IMR-90 (cell line): ENCODE measurements at regions not wholly inside any gene's neighbourhood (a gene's known extent, or its start where the extent isn't known, plus 50 kb on each side); places are given as distances from the start of the nearest gene placed in this dataset.
"Not testable (repeated sequence)": the region's sequence is repeated elsewhere in the genome, so short reads cannot be mapped to it uniquely, and the experiment has no call there.

ENCODE experiments used
- ATAC-seq: fragments of 200-7000 bp; cut with Tn5 transposase; 2 replicates; pipeline ENCODE4 v1.9.1; 2020; ENCODE audit warnings: low read depth, mild to moderate bottlenecking, moderate library complexity
- BruUV-seq: library from RNA; stranded (reverse); fragments of 400-500 nt; replicated peaks from 2 replicates; lab custom pipeline; 2021; lab: Mats Ljungman, UMichigan
- CTCF ChIA-PET: fragments of 300-600 bp; formaldehyde crosslinking; extraction: SDS; loops from one replicate; lab custom pipeline; 2021; ENCODE audit warnings: antibody characterized with exemption; lab: Yijun Ruan, JAX
- POLR2A ChIA-PET: fragments of 300-600 bp; sonication (Branson Sonifier 250); formaldehyde crosslinking; loops from one replicate; lab custom pipeline; 2022; ENCODE audit warnings: antibody characterized with exemption; ENCODE audit not compliant: unreplicated experiment; lab: Charles Lee
- DNase-seq: peaks from one replicate; pipeline ENCODE4 v3.0.0; 2013
- H2AFZ ChIP-seq: replicated peaks from 2 replicates; pipeline ENCODE3; 2013; ENCODE audit warnings: low read length, mild to moderate bottlenecking; ENCODE audit not compliant: poor library complexity
- H2AK5ac ChIP-seq: 2 replicates; pipeline ENCODE4 v1.6.1; 2013; ENCODE audit warnings: low read depth, low read length, inconsistent platforms
- H2AK9ac ChIP-seq: replicated peaks from 2 replicates; pipeline ENCODE3; 2013; ENCODE audit warnings: mild to moderate bottlenecking, low read depth, low read length, moderate library complexity; ENCODE audit not compliant: poor library complexity
- H2BK120ac ChIP-seq: 2 replicates; pipeline ENCODE4 v1.6.1; 2013; ENCODE audit warnings: low read depth, low read length, inconsistent platforms
- H2BK15ac ChIP-seq: 3 replicates; pipeline ENCODE4 v1.6.1; 2013; ENCODE audit warnings: low read depth, low read length, inconsistent platforms
- H2BK20ac ChIP-seq: 2 replicates; pipeline ENCODE4 v1.6.1; 2013; ENCODE audit warnings: low read depth, mild to moderate bottlenecking, inconsistent platforms, low read length, moderate library complexity
- H2BK5ac ChIP-seq: 2 replicates; pipeline ENCODE4 v1.6.1; 2013; ENCODE audit warnings: mild to moderate bottlenecking, low read depth, low read length, inconsistent platforms; ENCODE audit not compliant: poor library complexity, severe bottlenecking
- H3K14ac ChIP-seq: replicated peaks from 2 replicates; pipeline ENCODE4 v1.6.1; 2013; ENCODE audit warnings: low read depth, low read length, inconsistent platforms
- H3K18ac ChIP-seq: 2 replicates; pipeline ENCODE4 v1.6.1; 2013; ENCODE audit warnings: low read depth, low read length, control low read depth
- H3K23ac ChIP-seq: 2 replicates; pipeline ENCODE4 v1.6.1; 2013; ENCODE audit warnings: low read depth, low read length, inconsistent platforms
- H3K27ac ChIP-seq: 2 replicates; pipeline ENCODE4 v1.5.1; 2013; ENCODE audit warnings: mild to moderate bottlenecking, control low read depth, low read length; ENCODE audit not compliant: insufficient read depth
- H3K27me3 ChIP-seq: 2 replicates; pipeline ENCODE4 v1.6.1; 2013; ENCODE audit warnings: low read length; ENCODE audit not compliant: control insufficient read depth, insufficient read depth
- H3K36me3 ChIP-seq: 2 replicates; pipeline ENCODE4 v1.6.1; 2013; ENCODE audit warnings: low read length, mixed read lengths; ENCODE audit not compliant: control insufficient read depth, insufficient read depth
- H3K4ac ChIP-seq: 2 replicates; pipeline ENCODE4 v1.6.1; 2013; ENCODE audit warnings: low read depth, low read length, inconsistent platforms
- H3K4me1 ChIP-seq: 2 replicates; pipeline ENCODE4 v1.6.1; 2013; ENCODE audit warnings: low read length, mixed read lengths; ENCODE audit not compliant: control insufficient read depth, insufficient read depth
- H3K4me2 ChIP-seq: 2 replicates; pipeline ENCODE4 v1.6.1; 2013; ENCODE audit warnings: low read depth, mild to moderate bottlenecking, control low read depth, low read length, moderate library complexity
- H3K4me3 ChIP-seq: 2 replicates; pipeline ENCODE4 v1.5.1; 2013; ENCODE audit warnings: low read depth, mild to moderate bottlenecking, control low read depth, low read length, moderate library complexity; ENCODE audit not compliant: insufficient read depth
- H3K56ac ChIP-seq: 2 replicates; pipeline ENCODE4 v1.6.1; 2013; ENCODE audit warnings: low read length, inconsistent platforms; ENCODE audit not compliant: insufficient read depth; ENCODE audit errors: extremely low read depth
- H3K79me1 ChIP-seq, 2 experiments: 2 replicates each; pipeline ENCODE4 v1.6.1; 2013; ENCODE audit warnings: low read length in 2 of 2, inconsistent platforms in 1 of 2, low read depth in 1 of 2
- H3K9ac ChIP-seq: 2 replicates; pipeline ENCODE4 v1.6.1; 2013; ENCODE audit warnings: low read depth, low read length, control low read depth
- H3K9me1 ChIP-seq: 2 replicates; pipeline ENCODE4 v1.6.1; 2013; ENCODE audit warnings: low read length, inconsistent platforms; ENCODE audit not compliant: insufficient read depth
- H3K9me3 ChIP-seq: 2 replicates; pipeline ENCODE4 v1.6.1; 2013; ENCODE audit warnings: low read length; ENCODE audit not compliant: control insufficient read depth, insufficient read depth
- H4K20me1 ChIP-seq: 2 replicates; pipeline ENCODE4 v1.6.1; 2013; ENCODE audit warnings: low read length, inconsistent platforms; ENCODE audit not compliant: insufficient read depth
- H4K5ac ChIP-seq: 2 replicates; pipeline ENCODE4 v1.6.1; 2013; ENCODE audit warnings: mild to moderate bottlenecking, low read depth, low read length, control low read depth
- H4K8ac ChIP-seq, 2 experiments: 2 replicates each; pipeline ENCODE4 v1.6.1; 2013; ENCODE audit warnings: low read depth in 2 of 2, low read length in 2 of 2, control low read depth in 1 of 2, inconsistent platforms in 1 of 2
- H4K91ac ChIP-seq: 2 replicates; pipeline ENCODE4 v1.6.1; 2013; ENCODE audit warnings: low read depth, low read length, inconsistent platforms; ENCODE audit not compliant: insufficient read depth
- WGBS, 2 experiments: methylation state at CpG; one replicate each; pipeline versions ENCODE4 v1.1.5 to v1.1.7; 2013; ENCODE audit warnings: missing lambda C conversion rate in 2 of 2; ENCODE audit not compliant: insufficient read length in 1 of 2; ENCODE audit errors: extremely low coverage in 2 of 2; 5-methylcytosine and 5-hydroxymethylcytosine counted together
- dilution Hi-C: fragments of 300-500 bp; cut with HindIII; formaldehyde crosslinking; loops from one replicate; pipeline ENCODE4 v1.14.3; 2018; ENCODE audit warnings: low sequenced_read_pairs; ENCODE audit not compliant: unreplicated experiment
- in situ Hi-C: fragments of 300-500 bp; cut with MboI; formaldehyde crosslinking; loops from 3 replicates; pipeline ENCODE4 v1.14.3; 2019; ENCODE audit warnings: low sequenced_read_pairs, inconsistent platforms, mixed read lengths
- intact Hi-C: fragments of 100-400 bp; cut with micrococcal nuclease; formaldehyde crosslinking; loops from 2 replicates; pipeline ENCODE4 v1.10.0; 2022

DNA sequence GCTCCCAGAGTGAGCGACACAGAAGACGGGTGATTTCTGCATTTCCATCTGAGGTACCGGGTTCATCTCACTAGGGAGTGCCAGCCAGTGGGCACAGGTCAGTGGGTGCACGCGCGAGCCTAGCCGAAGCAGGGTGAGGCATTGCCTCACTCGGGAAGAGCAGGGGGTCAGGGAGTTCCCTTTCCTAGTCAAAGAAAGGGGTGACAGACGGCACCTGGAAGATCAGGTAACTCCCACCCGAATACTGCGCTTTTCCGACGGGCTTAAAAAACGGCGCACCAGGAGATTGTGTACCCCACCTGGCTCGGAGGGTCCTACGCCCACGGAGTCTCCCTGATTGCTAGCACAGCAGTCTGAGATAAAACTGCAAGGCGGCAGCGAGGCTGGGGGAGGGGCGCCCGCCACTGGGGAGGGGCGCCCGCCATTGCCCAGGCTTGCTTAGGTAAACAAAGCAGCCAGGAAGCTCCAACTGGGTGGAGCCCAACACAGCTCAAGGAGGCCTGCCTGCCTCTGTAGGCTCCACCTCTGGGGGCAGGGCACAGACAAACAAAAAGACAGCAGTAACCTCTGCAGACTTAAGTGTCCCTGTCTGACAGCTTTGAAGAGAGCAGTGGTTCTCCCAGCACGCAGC is 979.1 kb upstream of the COX7C start:
- H3K23ac ChIP-seq, intact Hi-C loops, H2AK9ac ChIP-seq, POLR2A ChIA-PET, DNase-seq, H3K4me1 ChIP-seq, H3K14ac ChIP-seq, H2BK5ac ChIP-seq, H4K5ac ChIP-seq, H2BK15ac ChIP-seq, H2BK20ac ChIP-seq, H2BK120ac ChIP-seq, in situ Hi-C loops, BruUV-seq, H3K9me3 ChIP-seq, ATAC-seq, H4K8ac ChIP-seq, H3K79me1 ChIP-seq, H3K36me3 ChIP-seq, H4K20me1 ChIP-seq, H3K18ac ChIP-seq, H3K4ac ChIP-seq, dilution Hi-C loops, H4K91ac ChIP-seq, H3K27me3 ChIP-seq, H3K27ac ChIP-seq, H2AFZ ChIP-seq, H3K4me3 ChIP-seq, H3K9me1 ChIP-seq, H3K9ac ChIP-seq, H3K4me2 ChIP-seq, CTCF ChIA-PET, H3K56ac ChIP-seq, H2AK5ac ChIP-seq: not testable (repeated sequence)
- no CpG with 5 or more reads among the region's 25 CpGs for WGBS, 2 experiments
